Activated naive CD4-positive, alpha-beta T cell treated with anti-CD3 and anti-CD28 coated beads, Interleukin-2, amount 50 U/mL, for 24 hours (primary cell): ENCODE measurements at regions not wholly inside any gene's neighbourhood (a gene's known extent, or its start where the extent isn't known, plus 50 kb on each side); places are given as distances from the start of the nearest gene placed in this dataset.
"Not testable (repeated sequence)": the region's sequence is repeated elsewhere in the genome, so short reads cannot be mapped to it uniquely, and the experiment has no call there.

ENCODE experiments used
- H3K27ac Mint-ChIP-seq: one replicate; pipeline ENCODE4 v1.8.0; 2021; ENCODE audit warnings: mild to moderate bottlenecking, mixed read lengths
- H3K27me3 Mint-ChIP-seq: one replicate; pipeline ENCODE4 v1.8.0; 2021; ENCODE audit warnings: mixed read lengths
- H3K36me3 Mint-ChIP-seq: one replicate; pipeline ENCODE4 v1.8.0; 2021; ENCODE audit warnings: mixed read lengths
- H3K4me1 Mint-ChIP-seq: one replicate; pipeline ENCODE4 v1.8.0; 2021; ENCODE audit warnings: mixed read lengths
- H3K4me3 Mint-ChIP-seq: one replicate; pipeline ENCODE4 v1.8.0; 2021; ENCODE audit warnings: mild to moderate bottlenecking, mixed read lengths
- H3K9me3 Mint-ChIP-seq: one replicate; pipeline ENCODE4 v1.8.0; 2021; ENCODE audit warnings: mixed read lengths

DNA sequence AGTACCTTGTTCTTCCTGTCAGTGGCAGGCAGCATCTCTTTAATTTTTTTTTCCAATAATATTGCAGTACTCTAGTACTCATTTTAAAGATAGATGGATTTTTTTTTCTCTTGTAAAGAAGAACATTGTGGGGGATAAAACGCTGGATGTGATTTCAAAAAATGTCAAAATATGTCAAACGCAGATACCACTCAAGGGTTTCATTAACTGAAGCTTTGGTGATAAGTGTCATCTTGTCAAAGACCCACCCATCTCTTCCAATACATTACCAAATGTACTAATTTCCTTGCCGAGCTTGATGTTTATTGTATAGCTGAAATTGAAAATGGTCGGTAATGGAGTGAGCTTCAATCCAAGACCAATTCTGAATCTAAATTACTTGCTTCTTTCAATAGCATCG, 332.4 kb upstream of the SOX2 start:
- no peak overlapping the region for H3K27ac Mint-ChIP-seq

DNA sequence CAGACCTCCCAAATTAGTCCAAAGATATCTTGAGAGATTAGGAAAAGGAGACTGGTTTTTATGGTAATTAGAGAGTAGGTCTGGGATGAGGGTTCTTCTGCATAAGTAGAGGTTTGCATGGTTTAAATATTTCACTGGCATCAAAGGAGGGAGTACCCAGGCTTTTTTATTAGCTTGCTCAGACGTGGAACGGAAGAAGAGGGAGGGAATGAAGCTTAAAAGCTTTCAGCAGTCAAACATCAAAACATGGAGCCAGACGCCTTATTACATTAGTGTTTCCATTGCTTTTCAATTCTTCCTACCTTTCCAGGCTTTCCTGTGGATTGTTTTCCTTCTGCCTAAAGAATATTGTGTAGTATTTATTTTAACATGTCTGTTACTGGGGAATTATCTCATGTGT, 342.1 kb upstream of the SOX2 start:
- H3K36me3 Mint-ChIP-seq: no peaks in the 10 kb centered on the region
- H3K4me1 Mint-ChIP-seq: no peaks in the 10 kb centered on the region
- no peak overlapping the region for H3K27ac Mint-ChIP-seq
- no peak overlapping the region for H3K4me3 Mint-ChIP-seq
- peaks cover 3% of the 10 kb centered on the region for H3K27me3 Mint-ChIP-seq
- H3K9me3 Mint-ChIP-seq: peaks cover 6% of the 10 kb centered on the region

More for the DNA sequence above, 332.4 kb upstream of the SOX2 start:
- Mint-ChIP-seq H3K4me1 (no peaks in the 10 kb centered on the region), H3K27me3 (no peaks in the 10 kb centered on the region), H3K4me3 (no peak overlapping the region), H3K36me3 (no peaks in the 10 kb centered on the region), H3K9me3 (no peaks in the 10 kb centered on the region)

DNA sequence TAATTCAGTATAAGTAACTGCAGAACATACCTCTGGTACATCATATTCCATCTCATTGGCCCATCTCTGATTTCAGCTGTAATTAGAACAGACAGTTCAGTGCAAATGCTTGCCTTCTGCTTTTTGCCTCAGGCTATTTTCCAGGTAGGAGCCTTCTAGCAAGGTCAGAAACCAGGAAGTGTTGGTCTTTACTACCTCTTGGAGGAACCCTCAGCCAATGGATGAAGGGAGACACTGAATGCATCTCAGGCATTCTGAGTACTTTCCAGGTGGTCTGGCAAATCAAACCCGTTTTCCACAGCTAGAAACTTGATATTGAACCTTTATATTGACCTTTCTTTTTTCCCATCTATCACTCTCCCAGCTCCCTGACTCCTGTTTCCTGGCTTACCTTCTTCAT, 348.5 kb upstream of the SOX2 start:
- no peak overlapping the region for H3K27ac Mint-ChIP-seq
- H3K9me3 Mint-ChIP-seq: peaks cover 14% of the 10 kb centered on the region
- H3K4me3 Mint-ChIP-seq: no peak overlapping the region
- H3K27me3 Mint-ChIP-seq: no peaks in the 10 kb centered on the region
- no peaks in the 10 kb centered on the region for H3K36me3 Mint-ChIP-seq
- no peaks in the 10 kb centered on the region for H3K4me1 Mint-ChIP-seq

GRCh38 chr3:181362378-181362777, 349.3 kb upstream of the SOX2 start:
- H3K4me3 Mint-ChIP-seq: no peak overlapping the region
- peaks cover 14% of the 10 kb centered on the region for H3K9me3 Mint-ChIP-seq
- H3K36me3 Mint-ChIP-seq: no peaks in the 10 kb centered on the region
- H3K27ac Mint-ChIP-seq: no peak overlapping the region
- H3K27me3 Mint-ChIP-seq: peaks cover under 1% of the 10 kb centered on the region
- H3K4me1 Mint-ChIP-seq: no peaks in the 10 kb centered on the region

DNA sequence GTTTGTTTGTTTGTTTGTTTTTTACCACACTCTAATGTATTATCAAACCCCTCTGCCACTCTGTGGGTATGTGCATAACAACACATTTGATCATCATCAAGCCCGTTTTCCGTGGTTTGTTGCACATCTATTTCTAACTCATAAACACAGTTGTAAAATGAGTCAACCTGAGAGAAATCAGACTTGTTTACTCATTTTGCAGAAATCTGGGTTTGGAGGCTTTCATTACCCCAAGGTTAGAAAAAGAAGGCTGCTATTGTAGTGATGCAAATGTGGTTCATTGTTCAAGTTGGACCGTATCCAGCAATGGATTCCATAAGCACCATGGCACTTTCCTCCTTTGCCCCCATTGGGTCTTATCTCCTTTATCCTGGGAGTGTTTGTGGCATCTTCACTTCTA, 353.2 kb upstream of the SOX2 start:
- Mint-ChIP-seq H3K4me3 (no peak overlapping the region), H3K9me3 (peaks cover 14% of the 10 kb centered on the region)

GRCh38 chr3:181358060-181358459, 353.7 kb upstream of the SOX2 start:
- Mint-ChIP-seq H3K9me3 (peaks cover 14% of the 10 kb centered on the region), H3K36me3 (no peaks in the 10 kb centered on the region), H3K4me1 (no peaks in the 10 kb centered on the region), H3K27me3 (peaks cover 2% of the 10 kb centered on the region), H3K27ac (no peak overlapping the region), H3K4me3 (no peak overlapping the region)

More for the DNA sequence above, 353.2 kb upstream of the SOX2 start:
- peaks cover 2% of the 10 kb centered on the region for H3K27me3 Mint-ChIP-seq
- H3K27ac Mint-ChIP-seq: no peak overlapping the region
- no peaks in the 10 kb centered on the region for H3K4me1 Mint-ChIP-seq
- no peaks in the 10 kb centered on the region for H3K36me3 Mint-ChIP-seq

DNA sequence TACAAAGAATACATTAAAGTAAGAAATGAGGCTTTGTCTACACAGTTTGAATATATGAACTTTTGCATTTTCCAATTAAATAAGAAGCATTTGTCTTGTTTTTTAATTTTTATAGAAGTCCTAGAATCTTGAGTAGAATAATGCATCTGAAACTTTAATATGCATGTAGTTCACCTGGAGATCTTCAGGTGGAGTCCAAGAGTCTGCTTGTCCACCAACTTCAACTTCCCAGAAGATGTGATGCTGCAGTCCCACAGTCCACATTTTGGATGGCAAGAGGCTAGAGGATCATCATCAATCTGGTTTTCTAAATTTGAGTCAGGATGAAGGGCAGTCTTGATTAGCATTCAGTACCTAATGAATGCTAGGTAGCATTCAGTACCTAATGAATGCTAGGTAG, 357.6 kb upstream of the SOX2 start:
- H3K27ac Mint-ChIP-seq: no peak overlapping the region
- H3K4me1 Mint-ChIP-seq: no peaks in the 10 kb centered on the region
- no peak overlapping the region for H3K4me3 Mint-ChIP-seq
- no peaks in the 10 kb centered on the region for H3K36me3 Mint-ChIP-seq
- peaks cover 2% of the 10 kb centered on the region for H3K27me3 Mint-ChIP-seq
- peaks cover 2% of the 10 kb centered on the region for H3K9me3 Mint-ChIP-seq

GRCh38 chr3:181344331-181344730, 354.8 kb upstream of the DNAJC19 start:
- peaks cover 3% of the 10 kb centered on the region for H3K27me3 Mint-ChIP-seq
- no peaks in the 10 kb centered on the region for H3K36me3 Mint-ChIP-seq
- no peak overlapping the region for H3K27ac Mint-ChIP-seq
- H3K9me3 Mint-ChIP-seq: no peaks in the 10 kb centered on the region
- H3K4me3 Mint-ChIP-seq: no peak overlapping the region
- no peaks in the 10 kb centered on the region for H3K4me1 Mint-ChIP-seq

DNA sequence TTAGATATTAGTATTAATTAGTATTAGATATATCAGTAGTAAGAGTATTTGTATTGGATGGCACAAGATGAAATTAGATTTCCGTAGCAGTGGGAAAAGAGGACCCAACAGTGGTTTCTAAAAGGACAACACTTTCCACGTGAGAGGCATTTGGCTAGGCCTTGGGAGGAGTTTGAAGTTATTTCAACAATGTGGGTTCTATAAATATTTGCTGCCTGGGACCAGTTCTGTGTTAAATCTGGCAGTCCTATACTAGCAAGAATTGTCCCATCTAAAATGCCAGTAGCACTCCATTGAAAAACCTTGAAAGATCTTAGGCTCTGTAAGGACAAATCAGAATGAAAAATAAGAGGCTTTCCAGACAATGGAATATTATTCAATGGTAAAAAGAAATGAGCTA, 347.1 kb upstream of the DNAJC19 start:
- H3K27ac Mint-ChIP-seq: no peak overlapping the region

GRCh38 chr3:181333394-181333793, 343.9 kb upstream of the DNAJC19 start:
- H3K9me3 Mint-ChIP-seq: no peaks in the 10 kb centered on the region
- no peak overlapping the region for H3K27ac Mint-ChIP-seq
- no peak overlapping the region for H3K4me3 Mint-ChIP-seq
- no peaks in the 10 kb centered on the region for H3K36me3 Mint-ChIP-seq
- H3K4me1 Mint-ChIP-seq: no peaks in the 10 kb centered on the region
- no peaks in the 10 kb centered on the region for H3K27me3 Mint-ChIP-seq

More for the DNA sequence above, 347.1 kb upstream of the DNAJC19 start:
- Mint-ChIP-seq H3K4me3 (no peak overlapping the region), H3K9me3 (no peaks in the 10 kb centered on the region), H3K36me3 (no peaks in the 10 kb centered on the region), H3K4me1 (no peaks in the 10 kb centered on the region), H3K27me3 (no peaks in the 10 kb centered on the region)

DNA sequence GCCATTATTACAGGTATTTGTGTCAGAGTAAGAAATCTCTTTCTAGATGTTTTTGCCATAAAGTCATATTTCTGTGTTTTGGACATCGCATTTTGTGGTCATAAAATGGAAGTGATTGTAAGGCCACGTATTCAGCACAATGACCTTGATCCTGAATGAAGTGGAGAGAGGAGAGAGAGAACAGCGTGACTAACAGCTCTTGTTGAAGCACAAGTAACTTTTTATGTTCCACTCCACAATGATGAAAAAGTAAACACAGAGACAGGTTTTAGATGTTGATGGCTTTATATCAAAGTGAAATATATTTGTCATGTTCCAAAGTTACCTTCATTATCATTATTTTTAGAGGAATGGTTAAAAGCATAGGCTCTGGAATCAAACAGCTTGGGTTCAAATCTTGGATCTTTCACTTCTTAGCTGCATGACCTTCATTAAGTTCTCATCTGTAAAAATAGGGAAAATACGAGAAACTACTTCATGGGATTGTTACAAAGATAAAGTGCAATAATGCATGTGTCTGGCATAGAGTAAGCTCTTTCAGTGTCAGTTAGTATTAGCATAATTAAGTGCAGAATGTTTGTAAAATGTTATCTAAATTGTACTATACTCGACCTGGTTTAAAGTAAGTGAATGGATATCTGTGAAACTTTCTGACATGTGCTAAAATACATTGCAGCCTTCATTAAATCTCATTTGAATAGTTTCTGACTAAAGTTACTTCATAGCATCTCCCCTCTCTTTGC, 341.5 kb upstream of the DNAJC19 start:
- Mint-ChIP-seq H3K9me3 (no peaks in the 10 kb centered on the region), H3K4me3 (no peak overlapping the region), H3K4me1 (no peaks in the 10 kb centered on the region), H3K27me3 (peaks cover 3% of the 10 kb centered on the region), H3K36me3 (no peaks in the 10 kb centered on the region), H3K27ac (no peak overlapping the region)

DNA sequence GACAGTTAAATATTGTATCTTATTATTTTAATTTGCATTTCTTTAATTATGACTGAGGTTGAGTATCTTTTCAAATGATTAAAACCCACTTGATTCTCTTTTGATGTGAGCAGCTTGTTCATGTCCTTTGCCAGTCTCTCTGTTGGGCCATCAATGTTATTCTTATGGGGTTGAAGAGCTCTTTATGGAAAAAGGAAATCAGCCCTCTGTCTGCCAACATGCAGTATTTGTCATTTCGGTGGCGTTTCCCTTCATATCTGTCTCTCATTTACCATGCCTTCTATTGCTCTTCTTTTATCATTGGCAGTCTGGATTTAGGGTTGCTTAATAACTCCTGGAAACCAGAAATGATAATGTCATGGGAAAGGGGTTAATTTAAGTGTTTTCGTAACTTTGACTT, 340.7 kb upstream of the DNAJC19 start:
- H3K27ac Mint-ChIP-seq: no peak overlapping the region
- H3K4me1 Mint-ChIP-seq: no peaks in the 10 kb centered on the region
- H3K36me3 Mint-ChIP-seq: no peaks in the 10 kb centered on the region
- no peaks in the 10 kb centered on the region for H3K9me3 Mint-ChIP-seq
- no peak overlapping the region for H3K4me3 Mint-ChIP-seq
- H3K27me3 Mint-ChIP-seq: peaks cover 3% of the 10 kb centered on the region

DNA sequence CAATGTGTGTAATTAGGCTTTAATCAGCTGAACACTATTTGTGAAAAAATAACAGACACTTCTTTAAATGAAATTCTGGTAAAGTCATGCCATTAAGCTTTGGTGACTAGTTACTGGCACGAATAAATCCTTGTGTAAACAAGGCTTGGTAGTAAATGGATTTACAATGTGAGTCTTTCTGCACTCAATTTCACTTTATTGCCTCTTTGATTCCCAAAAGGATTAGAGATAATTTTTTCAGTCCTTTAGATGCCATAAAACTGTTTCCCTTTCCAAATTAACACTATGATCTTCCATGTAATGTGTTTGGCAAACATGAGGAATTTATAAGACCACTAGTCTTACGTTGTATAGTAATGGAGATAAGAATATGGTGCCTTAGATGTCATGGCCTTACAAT, 339.5 kb upstream of the DNAJC19 start:
- H3K4me1 Mint-ChIP-seq: no peaks in the 10 kb centered on the region
- H3K27ac Mint-ChIP-seq: no peak overlapping the region
- H3K36me3 Mint-ChIP-seq: no peaks in the 10 kb centered on the region
- no peak overlapping the region for H3K4me3 Mint-ChIP-seq
- no peaks in the 10 kb centered on the region for H3K9me3 Mint-ChIP-seq
- peaks cover 3% of the 10 kb centered on the region for H3K27me3 Mint-ChIP-seq

- H3K27me3 Mint-ChIP-seq: peaks cover 5% of the 10 kb centered on the region
- no peak overlapping the region for H3K4me3 Mint-ChIP-seq
- no peaks in the 10 kb centered on the region for H3K4me1 Mint-ChIP-seq
- no peaks in the 10 kb centered on the region for H3K9me3 Mint-ChIP-seq
- no peaks in the 10 kb centered on the region for H3K36me3 Mint-ChIP-seq
- no peak overlapping the region for H3K27ac Mint-ChIP-seq
These were observed 338.8 kb upstream of the DNAJC19 start for GRCh38 chr3:181328346-181328745.

DNA sequence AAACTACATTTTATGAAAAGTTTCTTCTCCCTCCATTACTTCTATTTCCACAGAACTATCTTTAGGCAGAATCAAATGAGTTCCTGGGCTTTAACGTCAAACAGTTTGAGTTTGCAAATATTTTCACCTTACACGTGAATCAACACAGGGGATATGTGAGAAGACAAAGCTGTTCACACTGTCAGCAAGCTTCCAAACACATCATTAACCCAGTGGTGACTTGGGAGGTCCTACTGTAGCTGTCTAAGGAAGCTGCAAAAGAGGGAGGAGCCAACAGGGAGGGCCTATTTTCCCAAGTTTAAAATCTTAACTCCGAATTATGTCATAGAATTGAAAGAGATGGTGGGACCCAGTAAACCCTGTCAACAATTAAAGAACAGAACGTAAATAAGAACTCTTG, 337.8 kb upstream of the DNAJC19 start:
- H3K36me3 Mint-ChIP-seq: peaks cover 2% of the 10 kb centered on the region
- no peaks in the 10 kb centered on the region for H3K4me1 Mint-ChIP-seq
- H3K27me3 Mint-ChIP-seq: peaks cover 5% of the 10 kb centered on the region
- no peak overlapping the region for H3K27ac Mint-ChIP-seq
- no peak overlapping the region for H3K4me3 Mint-ChIP-seq
- H3K9me3 Mint-ChIP-seq: peaks cover 2% of the 10 kb centered on the region

DNA sequence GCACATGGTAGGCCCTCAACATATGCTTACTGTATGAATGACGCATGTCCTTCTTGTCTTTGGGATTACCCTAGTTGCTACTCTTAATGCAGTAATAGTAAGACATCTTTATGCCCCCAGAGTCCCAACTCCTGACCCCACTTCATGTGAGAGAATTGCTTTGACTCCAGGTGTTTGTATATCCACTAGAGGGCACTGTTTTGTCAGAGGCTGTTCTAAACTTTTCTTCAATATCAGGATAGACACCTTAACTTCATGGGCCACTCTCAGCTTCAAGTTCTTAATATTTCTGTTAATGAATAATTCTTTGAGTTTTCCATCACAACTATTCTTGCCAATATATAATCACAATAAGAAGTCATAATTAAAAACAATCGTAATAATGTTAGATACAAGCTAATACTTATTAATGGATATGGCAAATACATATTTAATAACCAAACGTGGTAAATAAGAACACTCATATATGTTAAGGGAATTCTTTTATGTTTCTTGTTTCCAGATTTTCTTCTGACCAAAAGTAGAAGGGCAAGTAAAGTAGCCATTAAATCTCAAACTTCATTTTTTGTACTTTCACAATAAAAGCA, 337.2 kb upstream of the DNAJC19 start:
- Mint-ChIP-seq H3K27ac (no peak overlapping the region), H3K9me3 (peaks cover 8% of the 10 kb centered on the region), H3K27me3 (peaks cover 5% of the 10 kb centered on the region), H3K36me3 (peaks cover 2% of the 10 kb centered on the region), H3K4me1 (no peaks in the 10 kb centered on the region), H3K4me3 (no peak overlapping the region)

GRCh38 chr3:181324516-181324915, 335.0 kb upstream of the DNAJC19 start:
- not testable (repeated sequence) for H3K4me3 Mint-ChIP-seq, H3K27me3 Mint-ChIP-seq, H3K4me1 Mint-ChIP-seq, H3K36me3 Mint-ChIP-seq, H3K27ac Mint-ChIP-seq
- peaks cover 11% of the 10 kb centered on the region for H3K9me3 Mint-ChIP-seq
